Choroid plexus epithelial cell (primary cell): ENCODE measurements at regions not wholly inside any gene's neighbourhood (a gene's known extent, or its start where the extent isn't known, plus 50 kb on each side); places are given as distances from the start of the nearest gene placed in this dataset.

ENCODE experiments used
- DNase-seq: peaks from one replicate; pipeline ENCODE4 v3.0.0-alpha.2; 2010; ENCODE audit warnings: low read depth
- H3K4me3 ChIP-seq: 2 replicates; pipeline ENCODE4 v1.5.1; 2011; ENCODE audit warnings: low read depth, mild to moderate bottlenecking, control low read depth, low read length, moderate library complexity
- CTCF ChIP-seq: conservative IDR thresholded peaks from 2 replicates; pipeline ENCODE4 v1.5.1; 2011; ENCODE audit warnings: low read depth, mild to moderate bottlenecking, control low read depth, inconsistent platforms, low read length, moderate library complexity

GRCh38 chr11:109968299-109968698 is 124.9 kb upstream of the ZC3H12C start:
- DNase-seq = no peak
- H3K4me3 ChIP-seq = no peak overlapping the region
- no peak for TF ChIP-seq CTCF

GRCh38 chr11:109968781-109969180 is 124.4 kb upstream of the ZC3H12C start:
- no peak overlapping the region for H3K4me3 ChIP-seq
- TF ChIP-seq CTCF = no peak
- no peak for DNase-seq

GRCh38 chr11:109970516-109971183 is 122.5 kb upstream of the ZC3H12C start:
- no peak for TF ChIP-seq CTCF
- DNase-seq = peak; percentile 36
- no peak overlapping the region for H3K4me3 ChIP-seq

GRCh38 chr11:109971184-109971523 is 122.0 kb upstream of the ZC3H12C start:
- peak; percentile 22 for TF ChIP-seq CTCF
- DNase-seq = peak; percentile 95
- H3K4me3 ChIP-seq = no peak overlapping the region

GRCh38 chr11:109972181-109972715 is 120.9 kb upstream of the ZC3H12C start:
- peak; percentile 55 for DNase-seq
- no peak overlapping the region for H3K4me3 ChIP-seq
- TF ChIP-seq CTCF = no peak

GRCh38 chr11:109972939-109973338 is 120.3 kb upstream of the ZC3H12C start:
- DNase-seq = no peak
- no peak overlapping the region for H3K4me3 ChIP-seq
- no peak for TF ChIP-seq CTCF

- DNase-seq = no peak
- no peak for TF ChIP-seq CTCF
- no peak overlapping the region for H3K4me3 ChIP-seq
Measured at GRCh38 chr11:109973486-109973885, 119.7 kb upstream of the ZC3H12C start.
